ENCODE measurements at regions not wholly inside any gene's neighbourhood (a gene's known extent, or its start where the extent isn't known, plus 50 kb on each side); places are given as distances from the start of the nearest gene placed in this dataset.

DNA sequence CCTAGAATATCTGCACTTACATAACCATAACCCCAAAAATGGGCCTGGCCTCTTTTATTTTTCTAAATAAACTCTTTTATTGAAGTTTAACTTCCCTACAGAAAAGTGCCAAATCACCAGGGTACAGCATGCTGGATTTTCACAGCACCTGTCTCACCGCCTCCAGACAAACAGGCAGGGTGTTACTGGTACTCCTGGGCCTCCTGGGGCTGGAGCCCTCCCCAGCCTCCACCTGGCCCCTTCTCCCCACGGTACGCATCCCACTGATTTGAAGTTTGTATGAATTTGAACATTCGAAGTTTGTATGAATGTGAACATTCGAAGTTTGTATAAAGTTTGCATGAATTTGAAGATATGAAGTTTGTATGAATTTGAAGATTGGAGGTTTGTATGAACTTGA is 232.1 kb downstream of the NDUFA10 start:
- DNase-seq = no peak
- H3K27ac Mint-ChIP-seq (ENCODE audit: unreplicated experiment) = no peak overlapping the region
- no peak overlapping the region for H3K4me3 Mint-ChIP-seq (ENCODE audit: low read depth, unreplicated experiment)
- peaks cover 3% of the 10 kb centered on the region for H3K9me3 Mint-ChIP-seq (ENCODE audit: low read depth, unreplicated experiment)
- BruUV-seq (replicated peaks) = no TSS peak
- CTCF ChIA-PET = no interaction called here
- TF ChIP-seq CTCF (IDR thresholded peaks at IDR 0.05; ENCODE audit: unreplicated experiment) = no peak
- no peaks in the 10 kb centered on the region for H3K36me3 Mint-ChIP-seq (ENCODE audit: insufficient read depth, unreplicated experiment)
- peaks cover 61% of the 10 kb centered on the region for H3K27me3 Mint-ChIP-seq (ENCODE audit: unreplicated experiment)
- intact Hi-C loops (cut with micrococcal nuclease; ENCODE audit: unreplicated experiment) = no loop called here
- H3K4me1 Mint-ChIP-seq (ENCODE audit: low read depth, unreplicated experiment) = no peaks in the 10 kb centered on the region

- peaks cover 3% of the 10 kb centered on the region for H3K9me3 Mint-ChIP-seq (ENCODE audit: low read depth, unreplicated experiment)
- intact Hi-C loops (cut with micrococcal nuclease; ENCODE audit: unreplicated experiment) = no loop called here
- no peaks in the 10 kb centered on the region for H3K36me3 Mint-ChIP-seq (ENCODE audit: insufficient read depth, unreplicated experiment)
- BruUV-seq (replicated peaks) = no TSS peak
- CTCF ChIA-PET = no interaction called here
- TF ChIP-seq CTCF (IDR thresholded peaks at IDR 0.05; ENCODE audit: unreplicated experiment) = no peak
- no peak overlapping the region for H3K27ac Mint-ChIP-seq (ENCODE audit: unreplicated experiment)
- H3K27me3 Mint-ChIP-seq (ENCODE audit: unreplicated experiment) = peaks cover 66% of the 10 kb centered on the region
- H3K4me1 Mint-ChIP-seq (ENCODE audit: low read depth, unreplicated experiment) = no peaks in the 10 kb centered on the region
- no peak for DNase-seq
- no peak overlapping the region for H3K4me3 Mint-ChIP-seq (ENCODE audit: low read depth, unreplicated experiment)
These were observed 232.6 kb downstream of the NDUFA10 start for GRCh38 chr2:239792405-239793084.

- Mint-ChIP-seq H3K4me3 (ENCODE audit: low read depth, unreplicated experiment) (no peak overlapping the region), H3K27ac (ENCODE audit: unreplicated experiment) (no peak overlapping the region), H3K36me3 (ENCODE audit: insufficient read depth, unreplicated experiment) (no peaks in the 10 kb centered on the region), H3K9me3 (ENCODE audit: low read depth, unreplicated experiment) (no peaks in the 10 kb centered on the region), H3K4me1 (ENCODE audit: low read depth, unreplicated experiment) (no peaks in the 10 kb centered on the region), H3K27me3 (ENCODE audit: unreplicated experiment) (peaks cover 68% of the 10 kb centered on the region)
- BruUV-seq (replicated peaks) = no TSS peak
- intact Hi-C loops (cut with micrococcal nuclease; ENCODE audit: unreplicated experiment) = no loop called here
- DNase-seq = no peak
- CTCF ChIA-PET = no interaction called here
- TF ChIP-seq CTCF (IDR thresholded peaks at IDR 0.05; ENCODE audit: unreplicated experiment) = no peak
These were observed 233.4 kb downstream of the NDUFA10 start for GRCh38 chr2:239791526-239792404.

DNA sequence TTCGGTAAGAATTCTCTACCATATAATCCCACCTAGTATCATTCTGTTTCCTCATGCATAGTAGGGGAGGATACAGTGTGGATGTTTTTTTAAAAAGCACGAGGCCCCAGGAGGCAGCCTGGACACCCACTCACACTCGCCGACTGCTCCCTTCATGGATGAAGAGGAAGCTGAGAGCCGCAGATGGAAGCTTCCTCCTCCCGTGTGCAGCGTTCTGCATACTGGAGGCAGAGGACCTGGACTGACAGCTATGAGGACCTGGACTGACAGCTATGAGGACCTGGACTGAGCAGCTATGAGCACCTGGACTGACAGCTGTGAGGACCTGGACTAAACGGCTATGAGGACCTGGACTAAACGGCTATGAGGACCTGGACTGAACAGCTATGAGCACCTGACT is 234.4 kb downstream of the NDUFA10 start:
- H3K27me3 Mint-ChIP-seq (ENCODE audit: unreplicated experiment) = peaks cover 76% of the 10 kb centered on the region
- TF ChIP-seq CTCF (IDR thresholded peaks at IDR 0.05; ENCODE audit: unreplicated experiment) = no peak
- H3K27ac Mint-ChIP-seq (ENCODE audit: unreplicated experiment) = no peak overlapping the region
- no peak for DNase-seq
- CTCF ChIA-PET = interaction anchor here (0.9 kb wide), 1 partner anchor 12 kb away, joined by 3 read pairs; no protein-coding TSS in a partner anchor
- H3K36me3 Mint-ChIP-seq (ENCODE audit: insufficient read depth, unreplicated experiment) = no peaks in the 10 kb centered on the region
- peaks cover 2% of the 10 kb centered on the region for H3K9me3 Mint-ChIP-seq (ENCODE audit: low read depth, unreplicated experiment)
- H3K4me1 Mint-ChIP-seq (ENCODE audit: low read depth, unreplicated experiment) = no peaks in the 10 kb centered on the region
- no peak overlapping the region for H3K4me3 Mint-ChIP-seq (ENCODE audit: low read depth, unreplicated experiment)
- intact Hi-C loops (cut with micrococcal nuclease; ENCODE audit: unreplicated experiment) = no loop called here
- BruUV-seq (replicated peaks) = no TSS peak
